Activated naive CD4-positive, alpha-beta T cell treated with anti-CD3 and anti-CD28 coated beads, Interleukin-2, amount 50 U/mL, for 72 hours (primary cell): ENCODE measurements at regions not wholly inside any gene's neighbourhood (a gene's known extent, or its start where the extent isn't known, plus 50 kb on each side); places are given as distances from the start of the nearest gene placed in this dataset.

Experiments used
- ATAC-seq, 2 donors: fragments of 150-1000 bp; cut with Tn5 transposase; 2 replicates each; pipeline ENCODE4 v1.10.0; 2021; ENCODE audit warnings: mild to moderate bottlenecking in 2 of 2, moderate library complexity in 2 of 2
- DNase-seq, 2 donors: peaks; one replicate each; pipeline ENCODE4 v3.0.0; 2021 to 2022; ENCODE audit warnings: low spot score in 2 of 2
- H3K27ac Mint-ChIP-seq, 2 donors: one replicate each; pipeline ENCODE4 v1.8.0; 2022; ENCODE audit warnings: mild to moderate bottlenecking in 2 of 2, mixed read lengths in 2 of 2
- H3K36me3 Mint-ChIP-seq, 2 donors: one replicate each; pipeline ENCODE4 v1.8.0; 2022; ENCODE audit warnings: mixed read lengths in 2 of 2
- H3K9me3 Mint-ChIP-seq, 2 donors: one replicate each; pipeline ENCODE4 v1.8.0; 2022; ENCODE audit warnings: mixed read lengths in 2 of 2

DNA sequence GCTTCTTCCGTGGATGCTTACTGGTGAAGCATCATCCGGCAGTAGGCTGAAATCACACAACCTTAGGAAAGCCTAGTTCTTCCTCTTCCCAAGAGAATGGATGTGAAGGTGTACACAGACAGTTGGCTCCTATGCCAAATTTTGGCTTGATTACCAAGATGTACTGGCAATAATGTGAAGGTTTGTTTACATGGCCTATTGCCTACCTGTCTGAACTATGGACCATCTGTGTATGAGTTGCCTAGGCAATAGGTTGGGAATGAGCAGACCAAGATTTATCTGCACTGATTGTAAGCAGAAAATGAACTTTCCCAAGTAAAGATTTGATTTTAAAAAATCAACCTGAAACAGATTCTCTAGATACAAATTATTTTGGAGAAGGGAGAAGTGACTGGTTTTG lies 325.9 kb upstream of the SORCS1 start:
- Mint-ChIP-seq H3K36me3 (no peaks in the 10 kb centered on the region), H3K9me3 (peaks cover 30% of the 10 kb centered on the region in 2 donors), H3K27ac (no peak overlapping the region)
- ATAC-seq (no peak), DNase-seq (no peak)

DNA sequence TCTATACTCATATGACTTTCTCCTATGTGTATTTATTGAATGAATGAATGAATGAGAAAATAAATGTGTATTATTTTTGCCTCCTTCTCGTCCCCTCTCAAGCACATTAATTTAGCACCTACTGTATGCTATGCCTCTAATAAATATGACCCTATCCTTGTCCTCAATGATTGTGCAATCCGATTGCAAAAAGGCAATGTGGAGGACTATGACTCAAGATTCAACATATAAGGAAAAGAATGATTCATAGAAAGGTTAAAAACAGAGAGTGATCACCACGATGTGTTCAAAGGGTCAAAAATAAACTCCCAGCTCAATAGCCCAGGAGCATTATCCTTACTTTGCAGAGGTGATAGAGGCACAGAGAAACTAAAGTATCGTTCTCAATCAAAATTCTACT lies 322.8 kb upstream of the SORCS1 start:
- no peak overlapping the region for H3K27ac Mint-ChIP-seq
- peaks cover 0 to 2% of the 10 kb centered on the region in 2 donors for H3K36me3 Mint-ChIP-seq
- peaks cover 24 to 28% of the 10 kb centered on the region in 2 donors for H3K9me3 Mint-ChIP-seq
- ATAC-seq (no peak), DNase-seq (no peak)

DNA sequence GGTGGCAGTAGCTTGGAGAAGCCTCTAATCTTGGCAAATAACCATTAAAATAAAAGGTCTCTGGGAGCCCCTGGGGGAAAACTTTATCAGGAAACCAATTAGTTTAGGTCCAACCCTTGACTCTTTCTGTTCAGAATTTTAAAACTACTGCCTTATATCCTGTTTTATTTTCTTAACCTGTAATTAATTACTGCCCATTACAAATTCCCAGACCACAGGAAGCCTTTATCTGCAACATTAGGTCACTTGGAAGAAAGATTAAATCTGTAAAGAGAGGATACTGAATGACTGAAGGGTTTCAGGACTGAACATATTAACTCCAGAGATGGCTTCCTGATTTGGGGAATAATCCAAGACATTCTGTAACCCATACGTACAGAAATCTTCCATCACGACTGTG lies 320.5 kb upstream of the SORCS1 start:
- no peak for DNase-seq
- H3K9me3 Mint-ChIP-seq = peaks cover 24 to 26% of the 10 kb centered on the region in 2 donors

DNA sequence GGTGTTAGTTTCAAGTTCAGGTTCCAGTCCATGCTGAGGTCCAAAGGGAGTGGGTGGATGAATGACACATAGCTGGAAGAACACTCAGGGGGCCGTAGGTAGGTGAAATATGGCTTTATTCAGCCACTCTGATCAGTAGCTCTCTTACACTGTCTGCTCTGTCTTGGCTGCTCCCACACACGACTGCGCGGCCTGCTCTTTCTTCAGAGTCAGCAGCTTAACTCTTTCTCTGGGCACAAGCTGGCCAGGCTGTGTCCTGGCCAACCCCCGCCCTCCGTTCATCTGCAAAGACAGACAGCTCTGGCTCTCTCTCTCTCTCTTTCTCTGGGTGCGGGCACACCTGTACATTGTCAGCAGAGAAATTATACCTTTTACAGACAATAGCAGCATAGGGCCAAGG lies 317.4 kb upstream of the SORCS1 start:
- Mint-ChIP-seq H3K36me3 (peaks cover 0 to 5% of the 10 kb centered on the region in 2 donors), H3K27ac (no peak overlapping the region), H3K9me3 (peaks cover 17 to 22% of the 10 kb centered on the region in 2 donors)
- no peak for ATAC-seq
- no peak for DNase-seq

More for the DNA sequence above, 320.5 kb upstream of the SORCS1 start:
- ATAC-seq = no peak
- peaks cover 0 to 5% of the 10 kb centered on the region in 2 donors for H3K36me3 Mint-ChIP-seq
- no peak overlapping the region for H3K27ac Mint-ChIP-seq

DNA sequence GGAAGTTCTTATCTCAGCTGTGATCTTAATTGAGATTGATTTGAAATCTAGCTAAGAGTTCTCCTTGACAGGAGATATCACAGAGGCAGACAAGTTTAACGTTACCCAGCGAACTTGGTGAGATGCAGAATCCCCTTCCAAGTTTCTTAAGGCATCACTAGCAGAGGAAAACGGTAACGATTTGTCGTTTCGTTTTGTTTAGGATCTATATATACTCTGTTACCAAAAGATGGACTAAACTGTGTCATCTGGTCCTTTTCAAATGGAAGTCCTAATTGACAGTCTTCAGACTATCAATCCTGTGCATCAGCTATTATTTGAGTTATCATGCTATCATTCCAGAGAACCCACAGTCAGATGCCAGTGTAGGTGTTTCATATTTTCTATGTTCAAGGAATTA lies 316.7 kb upstream of the SORCS1 start:
- DNase-seq = no peak
- Mint-ChIP-seq H3K27ac (no peak overlapping the region), H3K36me3 (peaks cover 0 to 5% of the 10 kb centered on the region in 2 donors), H3K9me3 (peaks cover 12 to 25% of the 10 kb centered on the region in 2 donors)
- ATAC-seq = no peak

DNA sequence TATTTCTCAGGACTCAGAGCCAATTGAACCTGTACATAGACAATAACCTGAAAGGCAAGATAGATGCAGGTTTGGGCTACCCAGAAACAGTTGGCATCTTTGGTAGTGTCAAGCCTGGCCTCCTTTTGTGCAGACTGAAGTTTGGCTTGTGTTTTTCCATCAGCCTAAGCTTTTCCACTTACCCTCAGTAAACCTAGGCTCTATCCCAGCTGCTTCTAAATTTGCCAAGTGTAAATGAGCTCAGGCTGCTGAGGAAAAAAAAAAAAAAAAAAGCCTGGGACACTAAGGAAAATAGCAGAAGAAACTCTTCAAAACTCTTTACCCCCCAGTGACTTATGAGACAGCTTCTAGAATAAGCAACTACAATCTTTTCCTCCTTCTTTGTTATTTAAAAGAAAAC lies 316.3 kb upstream of the SORCS1 start:
- no peak overlapping the region for H3K27ac Mint-ChIP-seq
- ATAC-seq (no peak), DNase-seq (no peak)
- peaks cover 0 to 5% of the 10 kb centered on the region in 2 donors for H3K36me3 Mint-ChIP-seq
- peaks cover 8 to 26% of the 10 kb centered on the region in 2 donors for H3K9me3 Mint-ChIP-seq

DNA sequence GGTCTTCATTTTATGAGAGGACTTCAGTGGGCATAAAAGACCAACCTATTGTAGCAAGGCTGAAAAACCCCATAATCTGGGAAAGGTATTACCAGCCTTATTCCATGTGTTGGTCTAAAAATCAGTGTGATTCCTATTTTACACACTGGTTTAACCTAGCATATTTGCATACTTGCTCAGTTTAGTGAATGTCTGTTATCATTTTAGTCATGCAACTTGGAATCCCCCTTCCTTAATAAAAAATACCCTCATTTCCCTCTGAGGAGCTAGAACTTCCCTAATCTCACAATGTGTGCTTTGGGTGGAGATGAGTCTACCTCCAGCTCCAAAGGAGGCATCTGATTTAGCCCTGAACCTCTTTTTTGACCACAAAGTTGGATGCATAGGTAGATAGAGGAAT lies 312.8 kb upstream of the SORCS1 start:
- Mint-ChIP-seq H3K27ac (no peak overlapping the region), H3K9me3 (peaks cover 10 to 21% of the 10 kb centered on the region in 2 donors)

DNA sequence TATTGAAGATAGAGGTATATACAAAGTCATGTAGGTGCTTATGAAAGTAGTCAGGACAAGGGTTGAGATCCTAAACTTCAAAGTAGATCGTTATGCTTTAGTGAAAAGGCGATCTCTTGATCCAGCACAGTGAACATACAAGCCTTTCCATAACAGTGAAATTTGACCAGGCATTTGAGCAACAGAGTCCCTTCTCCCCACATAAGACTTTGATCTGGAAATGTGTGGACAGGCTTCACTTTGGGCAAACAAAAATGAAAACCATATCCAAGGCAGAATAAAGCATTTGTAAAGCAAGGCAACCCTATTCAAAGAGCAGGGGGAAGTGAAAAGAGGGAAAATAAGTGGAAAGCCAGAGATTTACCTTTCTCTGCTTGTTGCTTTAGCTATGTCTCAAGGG lies 311.9 kb upstream of the SORCS1 start:
- H3K27ac Mint-ChIP-seq = no peak overlapping the region
- no peak for DNase-seq
- no peaks in the 10 kb centered on the region for H3K36me3 Mint-ChIP-seq
- H3K9me3 Mint-ChIP-seq = peaks cover 10 to 18% of the 10 kb centered on the region in 2 donors
- no peak for ATAC-seq

More for the DNA sequence above, 312.8 kb upstream of the SORCS1 start:
- DNase-seq = no peak
- ATAC-seq = no peak
- peaks cover 0 to 4% of the 10 kb centered on the region in 2 donors for H3K36me3 Mint-ChIP-seq

DNA sequence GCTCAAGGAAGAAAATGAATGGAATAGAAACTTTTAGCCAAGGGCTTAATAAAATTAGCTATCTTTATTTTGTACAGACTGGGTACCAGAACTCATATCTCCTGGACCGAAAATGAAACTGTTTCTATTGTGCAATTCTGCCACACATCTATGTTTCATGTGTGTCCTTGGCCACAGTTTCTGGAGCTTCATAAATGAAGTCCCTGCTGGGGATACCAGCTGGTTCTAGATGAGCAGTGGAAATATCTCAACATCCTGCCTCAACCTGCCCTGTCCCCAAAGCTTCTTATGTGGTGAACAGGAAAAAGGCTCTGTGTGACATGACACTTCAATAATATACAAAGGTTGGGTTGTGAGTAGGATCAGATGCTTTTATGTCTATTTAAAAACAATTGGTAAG lies 310.1 kb upstream of the SORCS1 start:
- Mint-ChIP-seq H3K36me3 (no peaks in the 10 kb centered on the region), H3K9me3 (peaks cover 10 to 22% of the 10 kb centered on the region in 2 donors), H3K27ac (no peak overlapping the region)
- DNase-seq = no peak
- ATAC-seq = no peak

DNA sequence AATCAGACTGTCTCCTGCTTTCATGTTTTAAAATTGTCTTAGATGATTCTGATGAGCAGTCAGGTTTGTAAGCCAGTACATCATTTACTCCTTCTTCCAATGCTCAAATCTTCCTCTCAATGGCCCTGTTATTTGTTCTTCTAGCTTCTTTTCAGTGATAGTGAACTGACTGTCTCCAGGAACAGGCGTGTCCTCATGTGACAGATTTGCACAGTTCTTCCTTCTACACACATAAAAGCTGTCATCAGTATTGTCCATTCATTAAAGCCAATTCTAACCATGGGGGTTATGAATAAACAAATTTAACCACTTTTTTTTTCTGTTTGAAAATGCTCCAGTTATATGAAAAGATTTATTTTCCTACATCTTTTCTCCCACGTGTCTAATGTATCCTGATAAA lies 308.7 kb upstream of the SORCS1 start:
- Mint-ChIP-seq H3K9me3 (peaks cover 12 to 18% of the 10 kb centered on the region in 2 donors), H3K27ac (no peak overlapping the region), H3K36me3 (no peaks in the 10 kb centered on the region)
- ATAC-seq = no peak
- no peak for DNase-seq

DNA sequence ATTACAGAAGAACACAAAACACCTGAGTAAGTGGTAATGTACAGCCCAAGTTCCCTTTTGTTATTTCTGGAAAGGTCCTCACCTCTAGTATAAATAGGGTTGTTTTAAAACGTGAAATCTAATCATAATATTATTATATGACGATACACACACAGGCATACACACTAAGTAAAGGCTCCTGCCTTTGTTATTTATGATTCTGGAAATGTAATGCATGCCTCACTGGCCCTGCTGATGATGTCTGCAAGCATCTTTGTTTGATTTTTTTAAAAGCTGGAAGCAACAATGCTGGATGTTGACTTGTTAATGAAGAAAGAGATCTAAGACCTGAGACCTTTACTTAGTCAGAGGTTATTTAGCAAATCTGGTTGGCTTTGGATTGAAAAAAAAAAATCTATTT lies 307.4 kb upstream of the SORCS1 start:
- no peak for ATAC-seq
- Mint-ChIP-seq H3K9me3 (peaks cover 12 to 18% of the 10 kb centered on the region in 2 donors), H3K36me3 (no peaks in the 10 kb centered on the region), H3K27ac (no peak overlapping the region)
- DNase-seq = no peak

DNA sequence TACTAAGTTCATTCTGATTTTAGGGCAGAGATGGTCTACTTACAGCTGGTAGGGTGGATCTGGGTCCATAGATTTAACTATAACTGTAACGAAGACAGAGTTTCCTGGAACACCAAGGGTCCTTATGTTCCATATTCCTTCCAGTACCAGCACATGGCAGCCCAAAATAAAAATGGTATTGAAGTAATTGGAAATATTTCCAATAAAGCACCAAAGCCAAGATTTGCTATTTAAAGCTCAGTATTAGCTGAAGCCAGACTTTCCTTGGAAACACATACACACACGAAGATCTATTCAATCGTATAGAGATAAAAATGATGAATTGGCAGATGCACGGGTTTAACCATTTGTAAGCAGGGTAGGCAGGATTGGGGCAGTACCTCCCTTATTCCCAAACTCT lies 289.1 kb upstream of the SORCS1 start:
- no peak for ATAC-seq

DNA sequence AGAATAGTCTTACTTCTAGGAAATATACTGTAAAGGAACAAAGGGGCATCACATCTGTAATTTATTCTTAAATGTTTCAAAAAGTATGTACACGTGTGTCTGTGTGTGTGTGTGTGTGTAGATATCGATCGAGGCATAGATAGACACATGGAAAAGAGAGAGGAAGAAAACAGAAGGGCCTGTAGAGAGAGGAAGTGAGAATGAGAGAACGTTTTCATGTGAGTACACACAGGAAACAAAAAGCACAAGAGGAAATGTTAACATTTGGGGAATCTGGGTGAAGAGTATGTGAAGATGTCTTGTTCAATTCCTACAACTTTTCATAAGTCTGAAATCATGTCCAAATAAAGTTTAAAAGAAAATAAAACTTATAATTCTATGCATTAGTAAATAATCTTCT lies 286.5 kb upstream of the SORCS1 start:
- no peaks in the 10 kb centered on the region for H3K36me3 Mint-ChIP-seq
- DNase-seq (no peak), ATAC-seq (no peak)
- H3K27ac Mint-ChIP-seq = no peak overlapping the region
- peaks cover 9 to 24% of the 10 kb centered on the region in 2 donors for H3K9me3 Mint-ChIP-seq

More for the DNA sequence above, 289.1 kb upstream of the SORCS1 start:
- DNase-seq = no peak
- Mint-ChIP-seq H3K27ac (no peak overlapping the region), H3K9me3 (peaks cover 9 to 22% of the 10 kb centered on the region in 2 donors), H3K36me3 (no peaks in the 10 kb centered on the region)

DNA sequence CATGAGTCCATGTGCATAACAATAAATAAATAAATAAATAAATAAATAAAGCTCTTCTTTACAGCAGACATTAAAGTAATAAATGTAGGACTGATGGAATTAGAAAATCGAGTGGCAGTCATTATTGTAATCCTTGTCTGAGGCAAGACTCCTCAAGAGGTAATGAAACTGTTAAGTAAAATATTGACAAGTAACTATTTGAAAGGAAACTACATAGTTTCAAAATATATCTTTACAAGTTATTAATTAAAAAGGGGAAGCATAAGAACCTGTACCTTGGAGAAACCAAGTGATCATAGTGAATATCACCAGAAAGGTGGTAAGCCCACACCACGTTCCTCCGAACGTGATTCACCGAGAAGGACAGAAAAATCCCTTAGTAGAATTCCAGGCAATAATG lies 285.6 kb upstream of the SORCS1 start:
- Mint-ChIP-seq H3K27ac (no peak overlapping the region), H3K9me3 (peaks cover 12 to 20% of the 10 kb centered on the region in 2 donors), H3K36me3 (no peaks in the 10 kb centered on the region)
- ATAC-seq = no peak
- no peak for DNase-seq

DNA sequence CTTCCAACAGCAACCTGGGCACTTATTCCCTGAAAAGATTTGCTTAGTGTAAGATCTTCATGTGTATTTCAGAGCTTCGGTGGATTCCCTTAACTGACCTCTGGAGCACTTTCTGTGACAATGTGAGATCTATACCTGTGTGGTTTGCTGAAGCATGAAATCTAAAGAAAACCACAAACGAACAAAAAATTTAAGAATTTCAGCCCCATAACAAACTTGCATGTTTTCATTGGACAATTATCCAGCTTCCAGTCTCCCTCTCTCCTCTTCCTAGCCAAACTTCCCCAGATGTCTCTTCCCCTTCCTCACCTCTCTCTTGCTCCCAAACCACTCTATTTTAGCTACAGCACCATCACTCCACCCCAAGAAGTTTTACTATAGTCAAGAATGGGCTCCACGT lies 279.9 kb upstream of the SORCS1 start:
- H3K9me3 Mint-ChIP-seq = peaks cover 14 to 22% of the 10 kb centered on the region in 2 donors
- no peak overlapping the region for H3K27ac Mint-ChIP-seq
- DNase-seq = no peak
- H3K36me3 Mint-ChIP-seq = no peaks in the 10 kb centered on the region
- ATAC-seq = no peak

DNA sequence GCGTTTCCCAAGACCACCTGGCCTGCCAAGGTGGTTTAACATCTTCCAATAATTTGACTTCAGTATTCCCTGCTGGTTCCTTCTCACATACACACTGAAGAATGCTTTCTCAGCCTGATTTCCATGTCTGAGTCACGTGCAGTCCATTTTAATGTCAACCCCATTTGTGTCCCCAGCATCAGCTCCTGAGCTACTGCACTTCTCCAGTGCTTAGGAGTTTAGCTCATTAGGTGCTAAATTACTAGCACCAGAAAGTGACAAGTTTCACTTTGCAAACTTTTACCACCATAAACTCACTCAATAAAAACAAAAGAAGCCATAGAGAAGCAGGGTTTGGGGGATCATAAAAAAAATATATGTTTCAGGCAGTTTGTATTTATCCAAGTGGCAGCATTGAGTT lies 279.3 kb upstream of the SORCS1 start:
- DNase-seq (no peak), ATAC-seq (no peak)
- Mint-ChIP-seq H3K36me3 (no peaks in the 10 kb centered on the region), H3K27ac (no peak overlapping the region), H3K9me3 (peaks cover 14 to 22% of the 10 kb centered on the region in 2 donors)

DNA sequence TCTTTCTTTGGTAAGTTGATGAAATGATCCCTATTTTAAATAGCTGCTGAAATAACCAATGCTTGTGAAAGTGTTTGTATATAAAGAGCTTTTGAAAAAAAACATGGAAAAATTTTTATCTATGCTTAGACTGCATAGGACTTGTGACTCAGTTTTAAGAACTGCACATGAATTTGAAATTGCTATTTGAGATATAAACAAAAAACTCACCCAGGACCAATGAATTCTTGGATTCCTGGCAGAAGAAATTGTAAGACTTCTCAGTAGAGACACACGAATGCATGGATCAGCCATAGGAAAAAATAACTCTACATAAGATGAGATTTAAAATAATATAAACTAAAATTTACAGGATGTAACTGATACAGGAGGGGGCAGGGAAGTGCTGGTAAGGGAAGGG lies 278.8 kb upstream of the SORCS1 start:
- no peak for ATAC-seq

DNA sequence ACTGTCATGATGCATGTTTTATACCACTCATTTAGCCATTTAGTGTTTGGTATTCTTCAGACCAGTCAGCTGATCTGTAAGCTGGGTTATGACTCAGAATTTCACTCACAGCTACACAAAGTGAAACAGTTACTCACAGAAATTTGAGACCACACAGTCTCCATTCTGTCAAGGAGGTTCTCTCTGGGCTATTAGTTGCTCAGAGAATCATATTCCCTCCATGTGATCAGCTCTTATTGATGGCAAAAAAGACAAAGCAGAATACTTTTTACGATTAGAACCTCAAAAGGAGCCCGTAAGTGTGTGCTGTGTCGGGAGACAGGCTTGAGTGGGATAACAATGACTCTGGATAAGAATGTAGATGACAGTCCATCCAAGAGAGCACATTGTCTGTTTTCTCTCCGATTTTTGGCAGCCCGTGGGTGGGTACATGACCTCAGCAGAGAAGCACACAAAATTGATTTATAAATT lies 277.6 kb upstream of the SORCS1 start:
- Mint-ChIP-seq H3K36me3 (no peaks in the 10 kb centered on the region), H3K27ac (no peak overlapping the region), H3K9me3 (peaks cover 14 to 21% of the 10 kb centered on the region in 2 donors)
- ATAC-seq (peak in 1 of 2 donors; percentile 48), DNase-seq (no peak)

More for the DNA sequence above, 278.8 kb upstream of the SORCS1 start:
- DNase-seq = no peak
- no peaks in the 10 kb centered on the region for H3K36me3 Mint-ChIP-seq
- H3K27ac Mint-ChIP-seq = no peak overlapping the region
- H3K9me3 Mint-ChIP-seq = peaks cover 14 to 22% of the 10 kb centered on the region in 2 donors

DNA sequence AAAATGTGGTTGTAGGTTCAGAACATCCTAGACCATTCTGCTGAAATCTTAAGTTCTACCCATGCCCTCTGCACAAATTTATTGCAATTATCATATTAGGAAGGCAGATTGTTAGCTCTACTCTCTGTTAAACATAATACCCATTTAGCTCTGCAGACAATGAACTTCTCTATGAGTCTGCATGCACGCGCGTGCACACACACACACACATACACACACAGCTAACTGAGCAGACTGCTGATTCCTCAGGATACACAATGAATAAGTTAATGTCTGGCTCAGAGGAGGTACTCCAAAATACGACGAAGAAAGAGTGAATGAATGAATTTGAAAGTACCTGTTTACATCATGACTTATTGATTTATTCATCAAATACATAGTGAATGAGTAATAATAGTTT lies 276.2 kb upstream of the SORCS1 start:
- no peak for DNase-seq
- Mint-ChIP-seq H3K36me3 (no peaks in the 10 kb centered on the region), H3K9me3 (peaks cover 19 to 24% of the 10 kb centered on the region in 2 donors), H3K27ac (no peak overlapping the region)
- ATAC-seq = no peak
